PFSK-1 (cell line): ENCODE measurements at regions not wholly inside any gene's neighbourhood (a gene's known extent, or its start where the extent isn't known, plus 50 kb on each side); places are given as distances from the start of the nearest gene placed in this dataset.

Experiments used
- SIN3A ChIP-seq: IDR thresholded peaks from 2 replicates; pipeline ENCODE4 v1.6.1; 2012; ENCODE audit warnings: mild to moderate bottlenecking, low read length, moderate library complexity, borderline replicate concordance; ENCODE audit not compliant: insufficient read depth
- TAF1 ChIP-seq: IDR thresholded peaks from 2 replicates; pipeline ENCODE4 v1.6.1; 2012; ENCODE audit warnings: low read length, control low read depth, borderline replicate concordance; ENCODE audit not compliant: insufficient read depth

GRCh38 chr2:186093174-186093573 is 354.6 kb downstream of the FSIP2 start:
- TF ChIP-seq SIN3A, result no peak
- no peak for TF ChIP-seq TAF1
